ENCODE measurements at regions not wholly inside any gene's neighbourhood (a gene's known extent, or its start where the extent isn't known, plus 50 kb on each side); places are given as distances from the start of the nearest gene placed in this dataset.

- no peak for DNase-seq
Measured at GRCh38 chr9:117480729-117481128, 65.9 kb upstream of the ASTN2 start.

GRCh38 chr9:117480253-117480652 is 65.4 kb upstream of the ASTN2 start:
- DNase-seq = no peak

GRCh38 chr9:117473293-117473692 is 58.4 kb upstream of the ASTN2 start:
- no peak for DNase-seq

GRCh38 chr9:117470902-117471301 is 56.0 kb upstream of the ASTN2 start:
- DNase-seq = no peak

- DNase-seq = no peak
Measured at GRCh38 chr9:117470455-117470854, 55.6 kb upstream of the ASTN2 start.

GRCh38 chr9:117466111-117466510 is 51.3 kb upstream of the ASTN2 start:
- no peak for DNase-seq

- no peak for DNase-seq
Measured at GRCh38 chr9:117465706-117466105, 50.8 kb upstream of the ASTN2 start.

GRCh38 chr9:117464941-117465616 is 50.2 kb upstream of the ASTN2 start:
- DNase-seq = no peak

All from stimulated activated naive CD4-positive, alpha-beta T cell treated with Interleukin-2 at 50 U/mL for 16 hours (primary cell).